ENCODE measurements at regions not wholly inside any gene's neighbourhood (a gene's known extent, or its start where the extent isn't known, plus 50 kb on each side); places are given as distances from the start of the nearest gene placed in this dataset.

GRCh38 chr1:58338081-58338480 is 208.4 kb downstream of the OMA1 start:
- no peak for TF ChIP-seq REST (IDR thresholded peaks at IDR 0.05)
- TF ChIP-seq, protein P1, sequence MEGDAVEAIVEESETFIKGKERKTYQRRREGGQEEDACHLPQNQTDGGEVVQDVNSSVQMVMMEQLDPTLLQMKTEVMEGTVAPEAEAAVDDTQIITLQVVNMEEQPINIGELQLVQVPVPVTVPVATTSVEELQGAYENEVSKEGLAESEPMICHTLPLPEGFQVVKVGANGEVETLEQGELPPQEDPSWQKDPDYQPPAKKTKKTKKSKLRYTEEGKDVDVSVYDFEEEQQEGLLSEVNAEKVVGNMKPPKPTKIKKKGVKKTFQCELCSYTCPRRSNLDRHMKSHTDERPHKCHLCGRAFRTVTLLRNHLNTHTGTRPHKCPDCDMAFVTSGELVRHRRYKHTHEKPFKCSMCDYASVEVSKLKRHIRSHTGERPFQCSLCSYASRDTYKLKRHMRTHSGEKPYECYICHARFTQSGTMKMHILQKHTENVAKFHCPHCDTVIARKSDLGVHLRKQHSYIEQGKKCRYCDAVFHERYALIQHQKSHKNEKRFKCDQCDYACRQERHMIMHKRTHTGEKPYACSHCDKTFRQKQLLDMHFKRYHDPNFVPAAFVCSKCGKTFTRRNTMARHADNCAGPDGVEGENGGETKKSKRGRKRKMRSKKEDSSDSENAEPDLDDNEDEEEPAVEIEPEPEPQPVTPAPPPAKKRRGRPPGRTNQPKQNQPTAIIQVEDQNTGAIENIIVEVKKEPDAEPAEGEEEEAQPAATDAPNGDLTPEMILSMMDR (IDR thresholded peaks at IDR 0.05; ENCODE audit: low read depth, low read length, missing input control) = no peak
- no peak for TF ChIP-seq MAX (IDR thresholded peaks at IDR 0.05)
- no peak for TF ChIP-seq RAD21 (IDR thresholded peaks at IDR 0.05)
- no peak for TF ChIP-seq GABPA (IDR thresholded peaks at IDR 0.05 in 1 of 2, conservative IDR thresholded peaks at IDR 0.05 in 1 of 2)
- no peak for TF ChIP-seq SP1 (IDR thresholded peaks at IDR 0.05)
- no peak for TF ChIP-seq TAF1 (conservative IDR thresholded peaks at IDR 0.05)
- TF ChIP-seq RXRA (IDR thresholded peaks at IDR 0.05) = no peak

Measured in liver (tissue), 3 donors.